ENCODE measurements at regions not wholly inside any gene's neighbourhood (a gene's known extent, or its start where the extent isn't known, plus 50 kb on each side); places are given as distances from the start of the nearest gene placed in this dataset.

DNA sequence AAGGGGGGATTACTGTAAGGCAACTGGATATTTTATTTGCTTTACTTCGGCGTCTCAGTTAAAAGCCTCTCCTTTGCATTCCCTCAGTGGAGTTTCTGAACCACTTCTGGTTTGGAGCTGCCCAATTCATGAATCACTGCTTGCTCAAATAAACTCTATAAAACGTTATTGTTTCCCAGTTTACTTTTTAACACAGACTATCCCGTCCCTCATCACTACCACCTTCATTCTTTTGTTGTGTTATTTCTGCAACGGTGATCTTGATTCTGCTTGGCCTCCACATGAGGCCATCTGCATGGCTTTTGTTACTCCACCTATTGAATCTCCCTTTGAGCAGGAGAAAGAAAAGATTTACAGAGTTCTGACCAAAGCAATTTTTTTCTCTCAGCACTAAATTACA is 104.0 kb upstream of the PLEKHA5 start:
- Histone ChIP-seq H3K36me3 (replicated peaks in 1 of 2; ENCODE audit: control extremely low read depth in 1 of 2, control insufficient read depth in 1 of 2, extremely low read depth in 1 of 2, insufficient read depth in 2 of 2, low read length in 1 of 2) (no peaks in the 10 kb centered on the region), H3K27me3 (replicated peaks in 1 of 4; ENCODE audit: control extremely low read depth in 1 of 4, control insufficient read depth in 3 of 4, insufficient read depth in 4 of 4, low read length in 3 of 4) (no peaks in the 10 kb centered on the region), H3K9ac (ENCODE audit: low read length) (no peak overlapping the region), H3K27ac (ENCODE audit: low read length in 2 of 2) (no peak overlapping the region), H3K4me2 (replicated peaks; ENCODE audit: low read depth, low read length, poor library complexity, severe bottlenecking) (no peak overlapping the region), H3K9me3 (ENCODE audit: control extremely low read depth in 1 of 3, control insufficient read depth in 2 of 3, insufficient read depth in 1 of 3, low read length in 2 of 3) (peaks cover 0 to under 1% (median 0%) of the 10 kb centered on the region in 3 donors), H2AFZ (ENCODE audit: insufficient read depth, low read depth, low read length, poor library complexity, severe bottlenecking) (no peak overlapping the region), H3K4me1 (ENCODE audit: control insufficient read depth in 2 of 2, insufficient read depth in 2 of 2, low read length in 2 of 2) (no peaks in the 10 kb centered on the region), H3K4me3 (ENCODE audit: control extremely low read depth in 1 of 5, extremely low read depth in 1 of 5, insufficient read depth in 1 of 5, low read depth in 2 of 5, low read length in 4 of 5) (no peak overlapping the region), H4K20me1 (ENCODE audit: control insufficient read depth, insufficient read depth, low read length, poor library complexity, severe bottlenecking) (no peaks in the 10 kb centered on the region), H3K79me2 (ENCODE audit: control insufficient read depth, insufficient read depth, low read length) (no peaks in the 10 kb centered on the region)
- CTCF ChIA-PET: no interaction called here
- Mint-ChIP-seq H3K9me3 (ENCODE audit: insufficient read depth) (no peaks in the 10 kb centered on the region), H3K4me1 (no peaks in the 10 kb centered on the region), H3K27ac (no peak overlapping the region), H3K27me3 (no peaks in the 10 kb centered on the region), H3K4me3 (no peak overlapping the region)
- ATAC-seq (ENCODE audit: low read depth): no peak
- intact Hi-C loops (cut with micrococcal nuclease): no loop called here
- WGBS (ENCODE audit: insufficient coverage): 100% methylated on average over 3 of the region's 5 CpGs
- POLR2A ChIA-PET: no interaction called here
- TF ChIP-seq CTCF (IDR thresholded peaks at IDR 0.05) (no peak), EZH2 (IDR thresholded peaks at IDR 0.05; ENCODE audit: borderline replicate concordance, insufficient read depth, low read depth, low read length, poor library complexity, severe bottlenecking) (no peak)
- DNase-seq: no peak

DNA sequence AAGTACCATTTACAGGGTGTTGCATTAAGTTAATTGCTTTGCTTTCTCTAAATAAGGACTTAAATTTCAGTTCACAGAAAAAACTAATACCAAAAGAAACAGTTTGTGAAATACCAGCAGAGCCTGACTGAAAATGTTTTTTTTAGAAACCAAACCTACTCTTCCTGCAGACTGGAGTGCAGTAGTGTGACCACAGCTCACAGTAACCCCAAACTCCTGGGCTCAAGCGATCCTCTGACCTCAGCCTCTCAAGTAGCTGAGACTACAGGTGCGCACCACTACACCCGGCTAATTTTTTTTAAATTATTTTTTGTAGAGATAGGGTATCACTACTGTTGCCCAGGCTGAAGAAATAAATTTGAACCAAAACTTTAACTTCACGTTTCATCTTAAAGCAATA is 103.5 kb upstream of the PLEKHA5 start:
- Histone ChIP-seq H3K9me3 (ENCODE audit: control extremely low read depth in 1 of 3, control insufficient read depth in 2 of 3, insufficient read depth in 1 of 3, low read length in 2 of 3) (peaks cover 0 to 1% (median 0%) of the 10 kb centered on the region in 3 donors), H3K4me2 (replicated peaks; ENCODE audit: low read depth, low read length, poor library complexity, severe bottlenecking) (no peak overlapping the region), H3K79me2 (ENCODE audit: control insufficient read depth, insufficient read depth, low read length) (no peaks in the 10 kb centered on the region), H2AFZ (ENCODE audit: insufficient read depth, low read depth, low read length, poor library complexity, severe bottlenecking) (no peak overlapping the region), H3K27ac (ENCODE audit: low read length in 2 of 2) (no peak overlapping the region), H4K20me1 (ENCODE audit: control insufficient read depth, insufficient read depth, low read length, poor library complexity, severe bottlenecking) (no peaks in the 10 kb centered on the region), H3K4me3 (ENCODE audit: control extremely low read depth in 1 of 5, extremely low read depth in 1 of 5, insufficient read depth in 1 of 5, low read depth in 2 of 5, low read length in 4 of 5) (no peak overlapping the region), H3K9ac (ENCODE audit: low read length) (no peak overlapping the region), H3K36me3 (replicated peaks in 1 of 2; ENCODE audit: control extremely low read depth in 1 of 2, control insufficient read depth in 1 of 2, extremely low read depth in 1 of 2, insufficient read depth in 2 of 2, low read length in 1 of 2) (no peaks in the 10 kb centered on the region), H3K27me3 (replicated peaks in 1 of 4; ENCODE audit: control extremely low read depth in 1 of 4, control insufficient read depth in 3 of 4, insufficient read depth in 4 of 4, low read length in 3 of 4) (no peaks in the 10 kb centered on the region), H3K4me1 (ENCODE audit: control insufficient read depth in 2 of 2, insufficient read depth in 2 of 2, low read length in 2 of 2) (no peaks in the 10 kb centered on the region)
- DNase-seq (no peak), ATAC-seq (ENCODE audit: low read depth) (no peak)
- CTCF ChIA-PET: no interaction called here
- Mint-ChIP-seq H3K4me3 (no peak overlapping the region), H3K27me3 (no peaks in the 10 kb centered on the region), H3K4me1 (no peaks in the 10 kb centered on the region), H3K27ac (no peak overlapping the region), H3K9me3 (ENCODE audit: insufficient read depth) (no peaks in the 10 kb centered on the region)
- POLR2A ChIA-PET: no interaction called here
- intact Hi-C loops (cut with micrococcal nuclease): no loop called here
- no CpG with 5 or more reads among the region's 4 CpGs for WGBS (ENCODE audit: insufficient coverage)
- TF ChIP-seq EZH2 (IDR thresholded peaks at IDR 0.05; ENCODE audit: borderline replicate concordance, insufficient read depth, low read depth, low read length, poor library complexity, severe bottlenecking): no peak
- TF ChIP-seq CTCF (IDR thresholded peaks at IDR 0.05): no peak

Data from B cell (primary cell).